NCI-H146 treated with DMSO at 0.1 percent for 48 hours (cell line): ENCODE measurements at regions not wholly inside any gene's neighbourhood (a gene's known extent, or its start where the extent isn't known, plus 50 kb on each side); places are given as distances from the start of the nearest gene placed in this dataset.
"Not testable (repeated sequence)": the region's sequence is repeated elsewhere in the genome, so short reads cannot be mapped to it uniquely, and the experiment has no call there.

Experiments
- DNase-seq: peaks from one replicate; lab custom pipeline; 2025; ENCODE audit not compliant: unreplicated experiment; lab: John Stamatoyannopoulos, UW

- DNase-seq, result no peak
Observed at GRCh38 chr6:834190-834589, 141.3 kb upstream of the EXOC2 start.

DNA sequence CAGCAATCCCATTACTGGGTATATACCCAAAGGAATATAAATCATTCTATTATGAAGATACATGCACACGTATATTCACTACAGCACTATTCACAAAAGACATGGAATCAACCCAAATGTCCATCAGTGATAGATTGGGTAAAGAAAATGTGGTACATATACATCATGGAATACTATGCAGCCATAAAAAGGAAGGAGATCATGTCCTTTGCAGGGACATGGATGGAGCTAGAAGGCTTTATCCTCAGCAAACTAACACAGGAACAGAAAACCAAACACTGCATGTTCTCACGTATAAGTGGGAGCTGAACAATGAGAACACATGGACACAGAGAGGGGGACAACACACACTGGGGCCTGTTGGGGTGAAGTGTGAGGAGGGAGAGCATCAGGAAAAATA lies 139.9 kb upstream of the EXOC2 start:
- DNase-seq, result not testable (repeated sequence)

DNA sequence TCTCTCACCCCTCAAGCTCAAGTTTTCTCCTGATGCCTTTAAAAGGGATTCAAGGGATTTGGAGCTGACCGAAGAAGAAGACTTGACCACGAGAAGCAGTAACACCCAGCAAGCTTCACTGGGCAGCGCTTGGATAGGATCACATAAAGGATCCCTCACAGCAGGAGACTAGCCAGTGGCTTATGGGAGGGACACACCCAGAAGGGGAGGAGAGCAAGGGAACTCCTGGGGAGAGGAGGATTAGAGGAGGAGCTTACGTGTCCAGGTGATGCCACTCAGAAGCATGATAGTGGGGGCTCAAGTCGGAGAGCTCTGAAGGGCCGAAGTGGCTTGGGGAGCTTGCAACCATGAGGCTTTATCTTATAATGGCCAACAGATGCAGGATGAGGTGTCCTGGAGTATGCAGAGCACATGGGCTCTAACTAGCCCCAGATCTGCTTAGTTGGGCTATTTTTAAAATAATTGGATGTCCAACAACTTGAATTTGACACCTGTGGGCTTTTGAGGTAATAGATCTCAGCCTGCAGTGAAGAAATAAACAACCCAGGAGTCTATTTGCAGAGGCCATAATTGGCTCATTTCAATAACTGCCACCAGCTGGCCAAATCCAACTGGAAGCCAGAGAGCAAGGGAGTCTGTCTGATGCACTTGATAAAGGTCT lies 137.9 kb upstream of the EXOC2 start:
- DNase-seq, result no peak

DNA sequence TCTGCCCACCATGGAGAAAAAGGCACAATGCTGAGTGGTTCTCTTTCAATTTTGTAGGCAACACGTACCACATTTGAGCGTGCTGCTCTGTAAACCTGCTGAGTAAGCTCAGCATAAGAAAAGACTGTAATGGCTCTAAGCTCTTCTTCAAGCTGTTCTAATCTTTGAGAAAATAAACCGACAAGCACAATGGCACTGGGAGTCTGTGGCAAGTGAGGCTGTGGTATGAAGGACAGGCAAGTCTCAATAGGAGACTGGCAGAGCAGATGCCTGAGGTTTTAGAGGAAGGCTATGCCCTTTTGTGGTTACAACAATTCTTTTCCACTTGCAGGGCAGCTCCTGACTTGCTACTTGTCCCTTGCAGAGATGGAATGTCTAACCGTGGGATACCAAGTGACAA lies 136.7 kb upstream of the EXOC2 start:
- DNase-seq, result no peak

GRCh38 chr6:827431-827830 lies 134.5 kb upstream of the EXOC2 start:
- DNase-seq, result no peak

GRCh38 chr6:819122-819521 lies 126.2 kb upstream of the EXOC2 start:
- no peak for DNase-seq

- DNase-seq, result no peak
Observed at GRCh38 chr6:818196-818595, 125.3 kb upstream of the EXOC2 start.

- DNase-seq, result no peak
Observed at GRCh38 chr6:816510-817084, 123.7 kb upstream of the EXOC2 start.

DNA sequence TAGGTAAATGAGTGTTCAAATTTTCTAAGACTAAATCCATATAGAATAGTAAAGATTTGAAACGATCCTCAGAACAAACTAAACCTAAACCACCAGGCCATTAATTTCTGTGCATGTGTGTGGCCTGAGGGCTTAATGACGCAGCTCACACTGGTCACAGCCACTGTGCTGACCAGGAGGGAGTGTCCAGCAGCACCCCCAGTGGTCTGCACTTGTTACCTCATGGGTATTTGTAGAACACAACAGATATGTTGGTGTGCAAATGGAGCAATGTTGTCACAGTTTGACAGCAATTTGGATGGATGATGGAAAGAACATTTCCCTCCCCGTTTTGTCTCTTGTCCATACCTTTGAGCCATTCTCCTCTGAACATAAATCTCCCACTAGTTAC lies 122.4 kb upstream of the EXOC2 start:
- DNase-seq, result no peak

DNA sequence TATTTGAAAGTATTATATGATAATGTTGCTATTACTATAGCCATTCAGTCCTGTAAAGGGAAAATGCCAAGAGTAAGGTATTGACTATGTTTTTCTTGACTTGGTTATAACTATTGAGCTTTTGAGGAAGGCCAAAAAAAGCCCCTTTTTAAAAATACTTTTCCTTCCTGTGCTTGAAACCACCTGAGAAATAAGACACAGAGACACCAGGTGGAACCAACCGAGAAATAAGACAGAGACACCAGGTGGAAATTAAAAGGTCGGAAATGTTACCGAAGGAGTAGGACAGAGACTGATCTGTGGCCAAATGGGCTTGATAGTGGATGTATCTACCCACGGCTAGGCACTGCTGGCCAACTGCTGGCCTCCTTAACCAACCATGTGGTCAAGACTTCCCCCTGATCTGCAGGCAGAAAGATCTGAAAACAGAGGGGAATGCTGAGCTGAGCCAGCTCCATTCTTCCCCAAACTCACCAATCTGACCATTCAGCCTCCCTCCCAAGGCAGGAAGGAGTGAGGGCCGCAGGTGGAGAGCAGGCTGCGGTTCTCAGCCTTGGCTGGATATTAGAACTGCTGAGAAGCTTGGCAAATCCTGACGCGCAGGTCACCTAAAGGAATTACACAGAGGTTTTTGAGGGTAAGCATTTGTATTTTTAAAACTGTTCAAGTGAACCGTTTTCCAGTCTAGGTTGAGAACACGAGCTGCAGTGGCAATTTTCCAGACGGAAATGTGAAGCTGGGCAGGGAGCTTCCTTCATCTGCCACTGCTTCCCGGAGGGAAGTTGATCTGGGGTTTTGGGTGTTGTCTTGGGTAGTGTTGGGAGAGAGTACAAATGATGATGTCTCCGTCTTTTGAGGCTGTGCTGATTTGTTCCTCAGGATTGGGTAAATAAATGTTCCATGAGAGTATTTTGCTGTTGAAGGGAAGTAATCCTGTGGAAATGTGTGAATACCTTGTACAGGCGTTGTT lies 121.7 kb upstream of the EXOC2 start:
- no peak for DNase-seq

DNA sequence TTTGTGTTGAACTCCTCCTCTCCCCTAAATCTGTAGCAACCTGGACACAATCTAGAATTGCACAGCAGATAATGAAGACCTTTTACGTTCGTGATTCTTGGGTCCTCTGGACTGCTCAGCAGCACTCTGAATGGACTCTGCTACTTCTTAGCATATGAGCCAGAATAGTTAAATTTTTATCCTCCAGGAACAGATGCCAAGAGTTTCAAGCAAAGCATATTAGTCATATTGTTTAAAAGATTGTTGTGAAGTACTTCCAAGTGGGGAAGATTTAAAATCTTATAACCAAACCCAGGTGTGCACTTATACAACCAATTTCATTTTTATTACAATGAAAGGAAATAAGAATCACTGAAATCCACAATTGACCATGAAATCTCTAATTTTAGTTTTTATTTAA lies 118.9 kb upstream of the EXOC2 start:
- DNase-seq, result no peak

GRCh38 chr6:811191-811590 lies 118.3 kb upstream of the EXOC2 start:
- DNase-seq, result no peak

GRCh38 chr6:804771-805170 lies 111.8 kb upstream of the EXOC2 start:
- no peak for DNase-seq

GRCh38 chr6:804317-804716 lies 111.4 kb upstream of the EXOC2 start:
- no peak for DNase-seq

DNA sequence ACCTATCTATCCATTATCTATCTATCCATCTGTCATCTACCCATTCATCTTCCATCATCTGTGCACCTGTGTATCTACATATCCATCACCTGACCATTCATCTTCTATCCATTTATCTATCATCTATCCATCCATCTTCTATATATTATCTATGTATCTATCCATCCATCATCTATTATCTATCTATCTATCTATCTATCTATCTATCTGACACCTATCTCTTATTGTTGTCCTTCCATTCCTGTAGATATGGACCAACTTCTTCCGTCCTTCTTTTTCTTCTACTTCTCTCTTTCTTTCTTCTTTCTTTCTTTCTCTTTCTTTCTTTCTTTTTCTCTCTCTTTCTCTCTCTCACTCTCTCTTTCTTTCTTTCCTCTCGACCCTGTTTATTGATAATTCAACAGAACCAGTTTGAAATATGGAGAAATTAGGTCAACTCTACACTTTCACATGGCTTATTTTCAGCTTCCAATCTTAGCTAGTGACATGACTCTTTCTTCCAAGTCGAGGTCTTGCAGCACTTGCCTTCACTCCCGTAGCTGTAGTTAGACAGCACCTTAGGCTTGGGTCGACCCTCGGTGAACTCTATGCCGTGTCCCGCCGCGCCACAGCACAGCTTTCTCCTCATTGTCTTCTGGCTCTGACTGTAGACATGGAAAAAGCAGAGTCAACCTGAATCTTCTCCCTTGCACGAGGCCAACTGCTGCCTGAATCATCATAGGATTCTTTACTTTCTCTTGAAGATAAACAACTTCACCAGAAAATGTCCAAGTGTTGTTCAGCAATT lies 110.4 kb upstream of the EXOC2 start:
- no peak for DNase-seq

DNA sequence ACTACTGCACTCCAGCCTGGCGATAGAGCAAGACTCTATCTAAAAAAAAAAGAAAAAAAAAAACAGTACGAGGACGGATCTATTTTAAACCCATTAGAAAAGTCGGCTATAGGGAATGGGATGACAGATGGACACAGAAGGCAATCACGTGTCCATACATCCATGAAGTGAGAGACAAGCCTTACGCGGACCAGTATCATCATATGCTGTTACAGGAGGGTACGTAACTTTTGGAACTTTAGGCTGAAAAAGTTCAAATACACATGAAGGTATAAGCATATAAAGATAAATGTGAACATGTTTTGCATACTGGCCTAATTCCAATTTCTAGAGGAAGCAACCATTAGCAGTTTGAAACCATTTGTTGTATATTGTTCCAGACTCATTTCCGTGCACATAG lies 109.8 kb upstream of the EXOC2 start:
- DNase-seq, result no peak

DNA sequence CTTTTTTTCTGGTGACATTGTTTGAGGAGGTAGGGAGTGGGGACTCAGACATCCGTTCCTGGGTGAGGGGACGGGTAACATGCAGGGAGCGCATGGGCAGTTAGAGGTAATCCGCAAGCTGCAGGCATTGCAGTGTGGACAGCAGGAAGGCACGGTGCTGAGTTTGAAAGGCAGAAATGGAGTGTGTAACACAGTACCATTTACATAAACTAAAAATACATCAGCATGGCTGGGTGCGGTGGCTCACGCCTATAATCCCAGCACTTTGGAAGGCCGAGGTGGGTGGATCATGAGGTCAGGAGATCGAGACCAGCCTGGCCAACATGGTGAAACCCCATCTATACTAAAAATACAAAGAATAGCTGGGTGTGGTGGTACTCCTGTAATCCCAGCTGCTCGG lies 109.3 kb upstream of the EXOC2 start:
- DNase-seq, result not testable (repeated sequence)

DNA sequence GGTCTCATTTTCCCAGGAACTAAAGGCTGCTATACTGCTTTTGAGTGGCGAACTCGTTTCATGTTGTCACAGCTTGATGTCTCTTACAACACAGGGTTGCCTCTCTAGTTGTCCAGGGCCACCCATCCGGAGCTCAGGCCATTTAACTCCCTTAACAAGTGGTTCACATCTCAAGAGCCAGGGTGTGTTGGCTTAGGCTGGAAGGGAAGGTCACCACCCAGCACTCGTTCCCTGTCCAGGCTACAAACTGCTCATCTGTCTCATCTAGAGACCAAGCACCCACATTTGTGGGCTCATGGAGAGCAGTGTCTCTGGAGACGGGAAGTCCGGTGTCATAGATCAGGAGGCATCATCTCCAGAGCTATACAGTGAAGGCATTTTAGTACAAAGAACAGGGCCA lies 106.8 kb upstream of the EXOC2 start:
- DNase-seq, result no peak

GRCh38 chr6:797479-798077 lies 104.6 kb upstream of the EXOC2 start:
- no peak for DNase-seq

GRCh38 chr6:795046-795685 lies 102.2 kb upstream of the EXOC2 start:
- no peak for DNase-seq
